Fibroblast of skin of right biceps (primary cell): ENCODE measurements at regions not wholly inside any gene's neighbourhood (a gene's known extent, or its start where the extent isn't known, plus 50 kb on each side); places are given as distances from the start of the nearest gene placed in this dataset.

ENCODE experiments used
- DNase-seq: peaks from one replicate; pipeline ENCODE4 v3.0.0-alpha.2; 2013

- no peak for DNase-seq
Measured at GRCh38 chr15:37720267-37720666, 214.2 kb upstream of the TMCO5A start.

- DNase-seq = no peak
Measured at GRCh38 chr15:37731146-37731746, 203.2 kb upstream of the TMCO5A start.

- peak; percentile 47 for DNase-seq
Measured at GRCh38 chr15:37733628-37734027, 200.8 kb upstream of the TMCO5A start.

- no peak for DNase-seq
Measured at GRCh38 chr15:37740623-37741141, 193.8 kb upstream of the TMCO5A start.

- no peak for DNase-seq
Measured at GRCh38 chr15:37743826-37744225, 190.6 kb upstream of the TMCO5A start.

- no peak for DNase-seq
Measured at GRCh38 chr15:37744521-37744920, 189.9 kb upstream of the TMCO5A start.

GRCh38 chr15:37751401-37751800, 183.0 kb upstream of the TMCO5A start:
- DNase-seq = no peak

- no peak for DNase-seq
Measured at GRCh38 chr15:37756407-37756806, 178.0 kb upstream of the TMCO5A start.

- DNase-seq = no peak
Measured at GRCh38 chr15:37758412-37758811, 176.0 kb upstream of the TMCO5A start.

- DNase-seq = peak; percentile 70
Measured at GRCh38 chr15:37764733-37765191, 169.7 kb upstream of the TMCO5A start.

- DNase-seq = peak; percentile 22
Measured at GRCh38 chr15:37765786-37766185, 168.7 kb upstream of the TMCO5A start.

- peak; percentile 39 for DNase-seq
Measured at GRCh38 chr15:37767841-37768455, 166.5 kb upstream of the TMCO5A start.

GRCh38 chr15:37771465-37771864, 163.0 kb upstream of the TMCO5A start:
- DNase-seq = peak; percentile 80

GRCh38 chr15:37773111-37773860, 161.2 kb upstream of the TMCO5A start:
- peak; percentile 95 for DNase-seq

- no peak for DNase-seq
Measured at GRCh38 chr15:37774961-37775360, 159.5 kb upstream of the TMCO5A start.

- DNase-seq = no peak
Measured at GRCh38 chr15:37777006-37777405, 157.4 kb upstream of the TMCO5A start.

GRCh38 chr15:37783290-37783689, 151.2 kb upstream of the TMCO5A start:
- no peak for DNase-seq

GRCh38 chr15:37788330-37788729, 146.1 kb upstream of the TMCO5A start:
- no peak for DNase-seq

GRCh38 chr15:37788767-37789396, 145.6 kb upstream of the TMCO5A start:
- no peak for DNase-seq

GRCh38 chr15:37789397-37789786, 145.0 kb upstream of the TMCO5A start:
- no peak for DNase-seq

GRCh38 chr15:37789881-37790280, 144.6 kb upstream of the TMCO5A start:
- DNase-seq = peak; percentile 88

GRCh38 chr15:37791693-37792092, 142.7 kb upstream of the TMCO5A start:
- DNase-seq = no peak

GRCh38 chr15:37792351-37792750, 142.1 kb upstream of the TMCO5A start:
- DNase-seq = peak; percentile 36
